SH-SY5Y (cell line): ENCODE measurements at regions not wholly inside any gene's neighbourhood (a gene's known extent, or its start where the extent isn't known, plus 50 kb on each side); places are given as distances from the start of the nearest gene placed in this dataset.

Source experiments
- GATA2 ChIP-seq: IDR thresholded peaks from 2 replicates; pipeline ENCODE4 v1.6.1; 2011; ENCODE audit warnings: mild to moderate bottlenecking, low read depth, low read length
- GATA3 ChIP-seq: IDR thresholded peaks from 2 replicates; pipeline ENCODE4 v1.6.1; 2011; ENCODE audit warnings: low read depth, mild to moderate bottlenecking, low read length, moderate library complexity

- TF ChIP-seq GATA2 = no peak
- no peak for TF ChIP-seq GATA3
Observed at GRCh38 chrX:4936315-4936714, 1222.9 kb upstream of the PRKX start.
